Mesenchymal stem cell (in vitro differentiated cells and primary cell): ENCODE measurements at regions not wholly inside any gene's neighbourhood (a gene's known extent, or its start where the extent isn't known, plus 50 kb on each side); places are given as distances from the start of the nearest gene placed in this dataset.

ENCODE experiments used
- DNase-seq: peaks from one replicate; pipeline ENCODE4 v3.0.0-alpha.2; 2013
- H2AFZ ChIP-seq: one replicate; pipeline ENCODE4 v1.6.1; 2013; ENCODE audit warnings: low read depth, mild to moderate bottlenecking, control low read depth, inconsistent platforms, low read length, moderate library complexity
- H2AK5ac ChIP-seq: 2 replicates; pipeline ENCODE4 v1.6.1; 2013; ENCODE audit warnings: low read length, moderate library complexity, mild to moderate bottlenecking, inconsistent platforms; ENCODE audit not compliant: severe bottlenecking
- H2BK120ac ChIP-seq: one replicate; pipeline ENCODE4 v1.6.1; 2013; ENCODE audit warnings: low read depth, mild to moderate bottlenecking, inconsistent platforms, low read length, moderate library complexity
- H2BK12ac ChIP-seq, 2 experiments: one replicate each; pipeline ENCODE4 v1.6.1; 2013; ENCODE audit warnings: inconsistent platforms in 2 of 2, low read length in 2 of 2, mild to moderate bottlenecking in 2 of 2, moderate library complexity in 2 of 2, control low read depth in 1 of 2
- H2BK15ac ChIP-seq: one replicate; pipeline ENCODE4 v1.6.1; 2013; ENCODE audit warnings: mild to moderate bottlenecking, low read depth, inconsistent platforms; ENCODE audit not compliant: poor library complexity, severe bottlenecking
- H2BK5ac ChIP-seq: 2 replicates; pipeline ENCODE4 v1.6.1; 2013; ENCODE audit warnings: low read depth, mild to moderate bottlenecking, low read length, control low read depth, inconsistent platforms; ENCODE audit not compliant: poor library complexity, severe bottlenecking
- H3K14ac ChIP-seq, 2 experiments: one replicate each; pipeline ENCODE4 v1.6.1; 2013; ENCODE audit warnings: inconsistent platforms in 2 of 2, low read length in 2 of 2, control low read depth in 1 of 2, mild to moderate bottlenecking in 1 of 2, moderate library complexity in 1 of 2
- H3K18ac ChIP-seq, 2 experiments: one replicate each; pipeline ENCODE4 v1.6.1; 2013; ENCODE audit warnings: inconsistent platforms in 2 of 2, low read length in 2 of 2, control low read depth in 1 of 2, low read depth in 1 of 2, mild to moderate bottlenecking in 1 of 2
- H3K23ac ChIP-seq, 2 experiments: one replicate each; pipeline ENCODE4 v1.6.1; 2013; ENCODE audit warnings: inconsistent platforms in 2 of 2, low read length in 2 of 2, mild to moderate bottlenecking in 2 of 2, moderate library complexity in 2 of 2, control low read depth in 1 of 2
- H3K27ac ChIP-seq: 2 replicates; pipeline ENCODE4 v1.5.1; 2013; ENCODE audit warnings: mild to moderate bottlenecking, moderate library complexity, low read length, control low read depth, inconsistent platforms; ENCODE audit not compliant: poor library complexity, severe bottlenecking
- H3K27me3 ChIP-seq, 2 experiments: 2 replicates each; pipeline versions ENCODE4 v1.6.1 to v1.7.0; 2013; ENCODE audit warnings: low read length in 2 of 2, mild to moderate bottlenecking in 2 of 2, moderate library complexity in 2 of 2, control low read depth in 1 of 2, inconsistent platforms in 1 of 2; ENCODE audit not compliant: control insufficient read depth in 1 of 2, insufficient read depth in 1 of 2
- H3K36me3 ChIP-seq, 2 experiments: 2 replicates each; pipeline versions ENCODE4 v1.6.1 to v1.7.0; 2013; ENCODE audit warnings: low read length in 2 of 2, control low read depth in 1 of 2, inconsistent platforms in 1 of 2, low read depth in 1 of 2, mild to moderate bottlenecking in 1 of 2; ENCODE audit not compliant: insufficient read depth in 2 of 2, control insufficient read depth in 1 of 2
- H3K4ac ChIP-seq, 2 experiments: one replicate each; pipeline ENCODE4 v1.6.1; 2013; ENCODE audit warnings: inconsistent platforms in 2 of 2, low read length in 2 of 2, mild to moderate bottlenecking in 2 of 2, moderate library complexity in 2 of 2, control low read depth in 1 of 2, low read depth in 1 of 2
- H3K4me1 ChIP-seq: 2 replicates; pipeline ENCODE4 v1.6.1; 2013; ENCODE audit warnings: low read depth, low read length, control low read depth; ENCODE audit not compliant: control insufficient read depth, insufficient read depth
- H3K4me2 ChIP-seq: 2 replicates; pipeline ENCODE4 v1.6.1; 2013; ENCODE audit warnings: low read length, mild to moderate bottlenecking, inconsistent platforms; ENCODE audit not compliant: poor library complexity, severe bottlenecking
- H3K4me3 ChIP-seq, 2 experiments: 2 replicates each; pipeline versions ENCODE4 v1.5.1 to v1.7.0; 2013; ENCODE audit warnings: low read length in 2 of 2, mild to moderate bottlenecking in 2 of 2, control low read depth in 1 of 2, low read depth in 1 of 2; ENCODE audit not compliant: insufficient read depth in 1 of 2
- H3K79me1 ChIP-seq: replicated peaks from 2 replicates; pipeline ENCODE4 v1.6.1; 2013; ENCODE audit warnings: mild to moderate bottlenecking, control low read depth, low read length, inconsistent platforms; ENCODE audit not compliant: poor library complexity, severe bottlenecking
- H3K9ac ChIP-seq: 2 replicates; pipeline ENCODE4 v1.7.0; 2013; ENCODE audit warnings: mild to moderate bottlenecking, low read length, moderate library complexity
- H3K9me3 ChIP-seq: 2 replicates; pipeline ENCODE4 v1.7.0; 2013; ENCODE audit warnings: mild to moderate bottlenecking, low read length; ENCODE audit not compliant: control insufficient read depth
- H4K8ac ChIP-seq: one replicate; pipeline ENCODE4 v1.6.1; 2013; ENCODE audit warnings: inconsistent platforms, mild to moderate bottlenecking, low read length, moderate library complexity
- H4K91ac ChIP-seq: one replicate; pipeline ENCODE4 v1.6.1; 2013; ENCODE audit warnings: mild to moderate bottlenecking, low read length, inconsistent platforms
- WGBS: methylation state at CpG from one replicate; pipeline ENCODE4 v1.1.7; 2013; ENCODE audit warnings: mixed read lengths; 5-methylcytosine and 5-hydroxymethylcytosine counted together

DNA sequence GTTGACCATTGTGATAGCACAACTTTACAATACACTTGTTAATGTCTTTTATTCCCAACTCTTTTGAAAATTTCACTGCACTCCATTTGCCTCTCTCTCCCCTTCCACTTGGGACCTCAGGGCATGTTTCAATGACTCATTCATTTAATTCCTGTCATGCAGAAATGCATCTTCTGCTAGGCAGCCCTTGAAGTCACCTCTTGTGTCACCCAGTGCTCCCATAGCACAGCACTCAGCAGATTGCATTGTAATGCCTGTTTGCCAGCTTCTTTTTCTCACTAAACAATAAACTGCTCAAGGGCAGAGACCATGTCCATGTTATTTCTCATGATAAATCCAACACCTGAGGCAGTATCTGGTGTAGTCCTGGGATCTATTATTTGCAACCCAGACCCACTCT, 85.9 kb upstream of the ACSL3 start:
- H3K36me3 ChIP-seq = no peaks in the 10 kb centered on the region
- no peak overlapping the region for H2BK15ac ChIP-seq
- no peak overlapping the region for H3K27ac ChIP-seq
- H2AFZ ChIP-seq = no peak overlapping the region
- H3K27me3 ChIP-seq = peaks cover 0 to 4% of the 10 kb centered on the region in 2 experiments
- H4K91ac ChIP-seq = no peak overlapping the region
- no peaks in the 10 kb centered on the region for H3K79me1 ChIP-seq
- H3K4ac ChIP-seq = no peak overlapping the region
- H2BK5ac ChIP-seq = no peak overlapping the region
- no peak overlapping the region for H3K18ac ChIP-seq
- H3K14ac ChIP-seq = no peak overlapping the region
- no peak overlapping the region for H3K4me3 ChIP-seq
- no peak overlapping the region for H3K9ac ChIP-seq
- H2BK120ac ChIP-seq = no peak overlapping the region
- H2AK5ac ChIP-seq = no peak overlapping the region
- DNase-seq = peak; percentile 43
- no peak overlapping the region for H4K8ac ChIP-seq
- no peaks in the 10 kb centered on the region for H3K9me3 ChIP-seq
- H3K4me1 ChIP-seq = peaks cover 3% of the 10 kb centered on the region
- H3K4me2 ChIP-seq = no peak overlapping the region
- H3K23ac ChIP-seq = no peak overlapping the region
- no peak overlapping the region for H2BK12ac ChIP-seq

DNA sequence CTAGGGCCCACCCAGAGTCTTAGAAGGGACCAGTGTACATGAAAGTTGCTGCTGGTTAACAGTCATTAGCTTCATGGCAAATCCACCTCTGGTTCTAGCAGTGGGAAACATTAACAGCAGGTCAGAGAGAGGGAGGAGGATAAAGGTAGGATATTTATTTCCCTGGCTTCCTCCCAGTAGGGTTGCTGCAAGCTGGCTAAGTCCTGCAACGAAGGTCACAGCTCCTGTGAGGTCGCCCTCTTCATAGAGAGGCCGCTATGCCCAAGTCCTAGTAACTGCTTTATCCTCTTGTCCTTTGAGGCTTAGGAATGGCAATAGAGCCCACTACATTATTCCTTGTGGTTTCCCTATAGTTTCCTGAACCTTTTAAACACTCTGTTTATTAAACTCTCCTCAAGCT, 84.0 kb upstream of the ACSL3 start:
- Histone ChIP-seq H2BK120ac (no peak overlapping the region), H3K23ac (no peak overlapping the region), H3K18ac (peak overlapping the region in 1 of 2 experiments; percentile 18), H3K14ac (no peak overlapping the region), H4K8ac (no peak overlapping the region), H3K9ac (no peak overlapping the region), H3K27ac (no peak overlapping the region), H2BK12ac (no peak overlapping the region), H3K9me3 (no peaks in the 10 kb centered on the region), H2AFZ (no peak overlapping the region), H3K36me3 (no peaks in the 10 kb centered on the region), H2BK15ac (no peak overlapping the region), H3K4me2 (no peak overlapping the region), H3K27me3 (peaks cover 0 to 4% of the 10 kb centered on the region in 2 experiments), H3K79me1 (no peaks in the 10 kb centered on the region), H2AK5ac (no peak overlapping the region), H3K4me3 (no peak overlapping the region), H3K4me1 (peaks cover 3% of the 10 kb centered on the region), H2BK5ac (no peak overlapping the region), H3K4ac (no peak overlapping the region), H4K91ac (no peak overlapping the region)
- WGBS = 62% methylated on average over 3 of the region's 3 CpGs
- peak; percentile 29 for DNase-seq

DNA sequence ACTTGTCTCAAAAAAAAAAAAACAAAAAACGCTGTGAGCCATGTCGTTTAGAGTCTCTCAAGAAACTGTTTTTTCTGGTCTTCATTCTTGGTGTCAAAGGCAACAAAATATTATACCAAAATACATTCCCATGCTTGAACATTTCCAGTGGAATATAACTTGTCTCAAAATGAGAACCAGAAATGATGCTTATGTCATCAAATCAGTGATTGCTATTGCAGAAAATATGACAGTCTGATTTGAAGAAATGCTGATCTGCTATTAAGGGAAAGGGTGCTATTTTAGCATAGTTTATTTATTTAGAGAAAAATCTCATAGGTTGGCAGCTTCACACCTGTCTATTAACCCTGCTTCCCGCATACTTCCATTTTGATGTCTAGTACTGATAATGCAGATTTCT, 82.4 kb upstream of the ACSL3 start:
- no peak overlapping the region for H3K4me3 ChIP-seq
- H3K27ac ChIP-seq = no peak overlapping the region
- H3K18ac ChIP-seq = no peak overlapping the region
- H3K23ac ChIP-seq = no peak overlapping the region
- no peak overlapping the region for H4K91ac ChIP-seq
- peak overlapping the region; percentile 63 for H2BK15ac ChIP-seq
- no peak for DNase-seq
- no peak overlapping the region for H3K4ac ChIP-seq
- peaks cover 0 to 4% of the 10 kb centered on the region in 2 experiments for H3K27me3 ChIP-seq
- no peak overlapping the region for H2BK5ac ChIP-seq
- no peak overlapping the region for H2AFZ ChIP-seq
- no peak overlapping the region for H3K14ac ChIP-seq
- H3K4me1 ChIP-seq = peaks cover 3% of the 10 kb centered on the region
- no peak overlapping the region for H3K4me2 ChIP-seq
- no peak overlapping the region for H2AK5ac ChIP-seq
- no peaks in the 10 kb centered on the region for H3K36me3 ChIP-seq
- WGBS = 100% methylated on average over 3 of the region's 3 CpGs
- no peak overlapping the region for H3K9ac ChIP-seq
- H3K9me3 ChIP-seq = no peaks in the 10 kb centered on the region
- H2BK120ac ChIP-seq = no peak overlapping the region
- H4K8ac ChIP-seq = no peak overlapping the region
- no peak overlapping the region for H2BK12ac ChIP-seq
- H3K79me1 ChIP-seq = no peaks in the 10 kb centered on the region

DNA sequence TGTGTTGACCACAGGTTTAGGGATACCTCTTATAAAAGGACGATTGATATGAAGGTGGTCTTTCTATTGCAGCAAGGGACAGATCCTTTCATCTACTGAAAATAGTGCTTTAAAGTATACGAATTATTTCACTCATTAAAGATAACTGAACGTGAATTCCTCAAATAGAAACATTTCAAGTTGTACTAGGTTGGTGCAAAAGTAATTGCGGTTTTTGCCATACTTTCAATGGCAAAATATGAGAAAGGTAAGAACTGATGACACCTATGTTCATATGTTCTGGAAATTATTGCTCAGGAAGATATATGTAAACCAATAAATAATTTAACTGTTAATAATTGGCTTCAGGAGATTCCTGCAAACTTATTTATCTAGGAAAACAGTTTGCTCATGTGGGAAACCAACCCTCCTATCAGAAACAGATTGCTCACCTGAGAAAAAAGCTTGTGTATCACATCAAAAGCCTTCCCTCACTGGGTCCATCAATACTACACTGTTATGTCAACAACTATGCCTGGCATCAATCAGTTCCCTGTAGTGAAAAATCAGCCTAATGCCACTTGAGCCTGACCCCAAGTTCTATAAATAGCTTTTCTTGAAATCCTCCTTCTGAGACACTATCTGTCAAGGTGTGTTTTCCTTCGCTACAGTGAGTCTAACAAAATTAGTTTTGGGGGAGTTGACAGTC, 81.5 kb upstream of the ACSL3 start:
- Histone ChIP-seq H3K9me3 (no peaks in the 10 kb centered on the region), H3K36me3 (no peaks in the 10 kb centered on the region), H4K8ac (no peak overlapping the region), H3K23ac (no peak overlapping the region), H3K4me2 (no peak overlapping the region), H3K27ac (no peak overlapping the region), H2BK5ac (no peak overlapping the region), H3K4me1 (peaks cover 3% of the 10 kb centered on the region), H3K27me3 (no peaks in the 10 kb centered on the region), H3K18ac (no peak overlapping the region), H2AFZ (no peak overlapping the region), H2BK120ac (no peak overlapping the region), H3K4me3 (no peak overlapping the region), H4K91ac (no peak overlapping the region), H3K14ac (no peak overlapping the region), H2AK5ac (no peak overlapping the region), H2BK15ac (no peak overlapping the region), H3K9ac (no peak overlapping the region), H3K79me1 (no peaks in the 10 kb centered on the region), H3K4ac (no peak overlapping the region), H2BK12ac (no peak overlapping the region)
- DNase-seq = no peak
- 40% methylated on average over 2 of the region's 5 CpGs for WGBS
